Osteocyte (in vitro differentiated cells): ENCODE measurements at regions not wholly inside any gene's neighbourhood (a gene's known extent, or its start where the extent isn't known, plus 50 kb on each side); places are given as distances from the start of the nearest gene placed in this dataset.

ENCODE experiments used
- DNase-seq: peaks from one replicate; pipeline ENCODE4 v3.0.0; 2021; ENCODE audit warnings: mixed read lengths; ENCODE audit not compliant: unreplicated experiment; ENCODE audit errors: extremely low spot score
- H3K27ac Mint-ChIP-seq: one replicate; pipeline ENCODE4 v1.8.0; 2021; ENCODE audit warnings: mild to moderate bottlenecking, mixed read lengths; ENCODE audit not compliant: unreplicated experiment
- H3K27me3 Mint-ChIP-seq: one replicate; pipeline ENCODE4 v1.8.0; 2021; ENCODE audit warnings: mixed read lengths; ENCODE audit not compliant: unreplicated experiment
- H3K36me3 Mint-ChIP-seq: one replicate; pipeline ENCODE4 v1.8.0; 2021; ENCODE audit warnings: mixed read lengths; ENCODE audit not compliant: unreplicated experiment
- H3K4me1 Mint-ChIP-seq: one replicate; pipeline ENCODE4 v1.8.0; 2021; ENCODE audit warnings: mixed read lengths; ENCODE audit not compliant: unreplicated experiment
- H3K4me3 Mint-ChIP-seq: one replicate; pipeline ENCODE4 v1.8.0; 2021; ENCODE audit warnings: mild to moderate bottlenecking, moderate library complexity, mixed read lengths; ENCODE audit not compliant: unreplicated experiment
- H3K9me3 Mint-ChIP-seq: one replicate; pipeline ENCODE4 v1.8.0; 2021; ENCODE audit warnings: mixed read lengths; ENCODE audit not compliant: unreplicated experiment
- CTCF ChIP-seq: fragments of 200-600 bp; sonication (generic); IDR thresholded peaks from 2 replicates; pipeline ENCODE4 v1.5.0; 2021; ENCODE audit warnings: antibody characterized with exemption, mild to moderate bottlenecking, moderate library complexity

- Mint-ChIP-seq H3K4me3 (peak overlapping the region; percentile 43), H3K4me1 (peaks cover 33% of the 10 kb centered on the region), H3K36me3 (no peaks in the 10 kb centered on the region), H3K27me3 (no peaks in the 10 kb centered on the region), H3K9me3 (no peaks in the 10 kb centered on the region), H3K27ac (peak overlapping the region; percentile 58)
- no peak for DNase-seq
- no peak for TF ChIP-seq CTCF
Observed at GRCh38 chr3:152155246-152156020, 113.3 kb upstream of the MBNL1 start.

GRCh38 chr3:152156880-152157279, 111.8 kb upstream of the MBNL1 start:
- Mint-ChIP-seq H3K9me3 (no peaks in the 10 kb centered on the region), H3K4me1 (peaks cover 33% of the 10 kb centered on the region), H3K27me3 (no peaks in the 10 kb centered on the region), H3K4me3 (no peak overlapping the region), H3K27ac (no peak overlapping the region), H3K36me3 (no peaks in the 10 kb centered on the region)
- TF ChIP-seq CTCF = no peak
- no peak for DNase-seq

- Mint-ChIP-seq H3K4me3 (no peak overlapping the region), H3K9me3 (no peaks in the 10 kb centered on the region), H3K36me3 (no peaks in the 10 kb centered on the region), H3K27ac (peak overlapping the region; percentile 43), H3K4me1 (peaks cover 33% of the 10 kb centered on the region), H3K27me3 (no peaks in the 10 kb centered on the region)
- DNase-seq = no peak
- TF ChIP-seq CTCF = no peak
Observed at GRCh38 chr3:152157337-152157736, 111.4 kb upstream of the MBNL1 start.

- DNase-seq = no peak
- TF ChIP-seq CTCF = no peak
- Mint-ChIP-seq H3K4me3 (no peak overlapping the region), H3K4me1 (peaks cover 33% of the 10 kb centered on the region), H3K36me3 (no peaks in the 10 kb centered on the region), H3K27me3 (no peaks in the 10 kb centered on the region), H3K27ac (peak overlapping the region; percentile 48), H3K9me3 (peaks cover 1% of the 10 kb centered on the region)
Observed at GRCh38 chr3:152159328-152159727, 109.4 kb upstream of the MBNL1 start.

GRCh38 chr3:152160350-152161011, 108.2 kb upstream of the MBNL1 start:
- H3K4me1 Mint-ChIP-seq = peaks cover 24% of the 10 kb centered on the region

More at GRCh38 chr3:152160350-152161011, 108.2 kb upstream of the MBNL1 start:
- no peak overlapping the region for H3K27ac Mint-ChIP-seq
- H3K27me3 Mint-ChIP-seq = no peaks in the 10 kb centered on the region
- TF ChIP-seq CTCF = no peak
- peaks cover 11% of the 10 kb centered on the region for H3K9me3 Mint-ChIP-seq
- no peak for DNase-seq
- H3K36me3 Mint-ChIP-seq = no peaks in the 10 kb centered on the region
- H3K4me3 Mint-ChIP-seq = no peak overlapping the region
